ENCODE measurements at regions not wholly inside any gene's neighbourhood (a gene's known extent, or its start where the extent isn't known, plus 50 kb on each side); places are given as distances from the start of the nearest gene placed in this dataset.
"Not testable (repeated sequence)": the region's sequence is repeated elsewhere in the genome, so short reads cannot be mapped to it uniquely, and the experiment has no call there.

GRCh38 chr4:72777436-72777835 lies 208.4 kb upstream of the ADAMTS3 start:
- Histone ChIP-seq H3K4me1 (ENCODE audit: control insufficient read depth, insufficient read depth, low read length) (no peaks in the 10 kb centered on the region), H3K9me3 (ENCODE audit: control insufficient read depth, insufficient read depth, low read length) (no peaks in the 10 kb centered on the region), H3K27ac (ENCODE audit: low read depth, low read length) (no peak overlapping the region), H3K4me3 (ENCODE audit: low read depth, low read length) (no peak overlapping the region), H3K36me3 (ENCODE audit: control insufficient read depth, insufficient read depth, low read length) (no peaks in the 10 kb centered on the region), H3K27me3 (ENCODE audit: control insufficient read depth, insufficient read depth, low read length) (no peaks in the 10 kb centered on the region)
- DNase-seq (ENCODE audit: low read depth in 4 of 6, low spot score in 6 of 6) = no peak
- WGBS (ENCODE audit: insufficient coverage) = 93% methylated on average over 2 of the region's 6 CpGs

- H3K27me3 ChIP-seq (ENCODE audit: control insufficient read depth, insufficient read depth, low read length) = no peaks in the 10 kb centered on the region
- no peaks in the 10 kb centered on the region for H3K36me3 ChIP-seq (ENCODE audit: control insufficient read depth, insufficient read depth, low read length)
- H3K4me3 ChIP-seq (ENCODE audit: low read depth, low read length) = no peak overlapping the region
- no peak for DNase-seq (ENCODE audit: low read depth in 4 of 6, low spot score in 6 of 6)
- no peaks in the 10 kb centered on the region for H3K9me3 ChIP-seq (ENCODE audit: control insufficient read depth, insufficient read depth, low read length)
- no peaks in the 10 kb centered on the region for H3K4me1 ChIP-seq (ENCODE audit: control insufficient read depth, insufficient read depth, low read length)
- no peak overlapping the region for H3K27ac ChIP-seq (ENCODE audit: low read depth, low read length)
Measured at GRCh38 chr4:72770708-72771107, 201.7 kb upstream of the ADAMTS3 start.

- Histone ChIP-seq H3K36me3 (ENCODE audit: control insufficient read depth, insufficient read depth, low read length) (no peaks in the 10 kb centered on the region), H3K4me1 (ENCODE audit: control insufficient read depth, insufficient read depth, low read length) (no peaks in the 10 kb centered on the region), H3K27ac (ENCODE audit: low read depth, low read length) (no peak overlapping the region), H3K27me3 (ENCODE audit: control insufficient read depth, insufficient read depth, low read length) (no peaks in the 10 kb centered on the region), H3K9me3 (ENCODE audit: control insufficient read depth, insufficient read depth, low read length) (no peaks in the 10 kb centered on the region), H3K4me3 (ENCODE audit: low read depth, low read length) (no peak overlapping the region)
- DNase-seq (ENCODE audit: low read depth in 4 of 6, low spot score in 6 of 6) = peak in 2 of 6 donors; percentile 55 to 89
- WGBS (ENCODE audit: insufficient coverage) = 67% methylated on average over 1 of the region's 2 CpGs
Measured at GRCh38 chr4:72768364-72768763, 199.3 kb upstream of the ADAMTS3 start.

GRCh38 chr4:72767618-72768302 lies 198.7 kb upstream of the ADAMTS3 start:
- 100% methylated on average over 1 of the region's 4 CpGs for WGBS (ENCODE audit: insufficient coverage)

GRCh38 chr4:72765788-72766187 lies 196.8 kb upstream of the ADAMTS3 start:
- WGBS (ENCODE audit: insufficient coverage) = 96% methylated on average over 16 of the region's 19 CpGs
- not testable (repeated sequence) for H3K4me3 ChIP-seq (ENCODE audit: low read depth, low read length); H3K4me1 ChIP-seq (ENCODE audit: control insufficient read depth, insufficient read depth, low read length); H3K36me3 ChIP-seq (ENCODE audit: control insufficient read depth, insufficient read depth, low read length); H3K9me3 ChIP-seq (ENCODE audit: control insufficient read depth, insufficient read depth, low read length); H3K27me3 ChIP-seq (ENCODE audit: control insufficient read depth, insufficient read depth, low read length); DNase-seq (ENCODE audit: low read depth in 4 of 6, low spot score in 6 of 6); H3K27ac ChIP-seq (ENCODE audit: low read depth, low read length)

More at GRCh38 chr4:72767618-72768302, 198.7 kb upstream of the ADAMTS3 start:
- Histone ChIP-seq H3K27me3 (ENCODE audit: control insufficient read depth, insufficient read depth, low read length) (no peaks in the 10 kb centered on the region), H3K27ac (ENCODE audit: low read depth, low read length) (no peak overlapping the region), H3K36me3 (ENCODE audit: control insufficient read depth, insufficient read depth, low read length) (no peaks in the 10 kb centered on the region), H3K4me1 (ENCODE audit: control insufficient read depth, insufficient read depth, low read length) (no peaks in the 10 kb centered on the region), H3K4me3 (ENCODE audit: low read depth, low read length) (no peak overlapping the region), H3K9me3 (ENCODE audit: control insufficient read depth, insufficient read depth, low read length) (no peaks in the 10 kb centered on the region)
- DNase-seq (ENCODE audit: low read depth in 4 of 6, low spot score in 6 of 6) = peak in 1 of 6 donors; percentile 9

GRCh38 chr4:72761368-72762038 lies 192.5 kb upstream of the ADAMTS3 start:
- Histone ChIP-seq H3K4me1 (ENCODE audit: control insufficient read depth, insufficient read depth, low read length) (no peaks in the 10 kb centered on the region), H3K4me3 (ENCODE audit: low read depth, low read length) (no peak overlapping the region), H3K27me3 (ENCODE audit: control insufficient read depth, insufficient read depth, low read length) (no peaks in the 10 kb centered on the region), H3K36me3 (ENCODE audit: control insufficient read depth, insufficient read depth, low read length) (no peaks in the 10 kb centered on the region), H3K27ac (ENCODE audit: low read depth, low read length) (no peak overlapping the region), H3K9me3 (ENCODE audit: control insufficient read depth, insufficient read depth, low read length) (no peaks in the 10 kb centered on the region)
- 82% methylated on average over 2 of the region's 5 CpGs for WGBS (ENCODE audit: insufficient coverage)
- peak in 2 of 6 donors; percentile 41 to 89 for DNase-seq (ENCODE audit: low read depth in 4 of 6, low spot score in 6 of 6)

GRCh38 chr4:72753414-72753813 lies 184.4 kb upstream of the ADAMTS3 start:
- not testable (repeated sequence) for H3K4me1 ChIP-seq (ENCODE audit: control insufficient read depth, insufficient read depth, low read length); DNase-seq (ENCODE audit: low read depth in 4 of 6, low spot score in 6 of 6); H3K36me3 ChIP-seq (ENCODE audit: control insufficient read depth, insufficient read depth, low read length); H3K27me3 ChIP-seq (ENCODE audit: control insufficient read depth, insufficient read depth, low read length); H3K27ac ChIP-seq (ENCODE audit: low read depth, low read length); H3K9me3 ChIP-seq (ENCODE audit: control insufficient read depth, insufficient read depth, low read length); H3K4me3 ChIP-seq (ENCODE audit: low read depth, low read length)

GRCh38 chr4:72744103-72744725 lies 175.2 kb upstream of the ADAMTS3 start:
- no peaks in the 10 kb centered on the region for H3K27me3 ChIP-seq (ENCODE audit: control insufficient read depth, insufficient read depth, low read length)
- no peaks in the 10 kb centered on the region for H3K9me3 ChIP-seq (ENCODE audit: control insufficient read depth, insufficient read depth, low read length)
- no peaks in the 10 kb centered on the region for H3K4me1 ChIP-seq (ENCODE audit: control insufficient read depth, insufficient read depth, low read length)
- DNase-seq (ENCODE audit: low read depth in 4 of 6, low spot score in 6 of 6) = peak in 2 of 6 donors; percentile 6 to 52
- H3K4me3 ChIP-seq (ENCODE audit: low read depth, low read length) = no peak overlapping the region
- H3K36me3 ChIP-seq (ENCODE audit: control insufficient read depth, insufficient read depth, low read length) = no peaks in the 10 kb centered on the region
- 100% methylated on average over 1 of the region's 1 CpG for WGBS (ENCODE audit: insufficient coverage)
- H3K27ac ChIP-seq (ENCODE audit: low read depth, low read length) = no peak overlapping the region

GRCh38 chr4:72743078-72743477 lies 174.1 kb upstream of the ADAMTS3 start:
- H3K4me3 ChIP-seq (ENCODE audit: low read depth, low read length) = no peak overlapping the region
- DNase-seq (ENCODE audit: low read depth in 4 of 6, low spot score in 6 of 6) = no peak
- no peaks in the 10 kb centered on the region for H3K36me3 ChIP-seq (ENCODE audit: control insufficient read depth, insufficient read depth, low read length)
- no peaks in the 10 kb centered on the region for H3K4me1 ChIP-seq (ENCODE audit: control insufficient read depth, insufficient read depth, low read length)
- WGBS (ENCODE audit: insufficient coverage) = no CpG with 5 or more reads among the region's 2 CpGs
- no peaks in the 10 kb centered on the region for H3K9me3 ChIP-seq (ENCODE audit: control insufficient read depth, insufficient read depth, low read length)
- no peaks in the 10 kb centered on the region for H3K27me3 ChIP-seq (ENCODE audit: control insufficient read depth, insufficient read depth, low read length)
- H3K27ac ChIP-seq (ENCODE audit: low read depth, low read length) = no peak overlapping the region

- H3K36me3 ChIP-seq (ENCODE audit: control insufficient read depth, insufficient read depth, low read length) = no peaks in the 10 kb centered on the region
- H3K4me1 ChIP-seq (ENCODE audit: control insufficient read depth, insufficient read depth, low read length) = no peaks in the 10 kb centered on the region
- no peaks in the 10 kb centered on the region for H3K27me3 ChIP-seq (ENCODE audit: control insufficient read depth, insufficient read depth, low read length)
- no peak overlapping the region for H3K4me3 ChIP-seq (ENCODE audit: low read depth, low read length)
- no peak for DNase-seq (ENCODE audit: low read depth in 4 of 6, low spot score in 6 of 6)
- no peaks in the 10 kb centered on the region for H3K9me3 ChIP-seq (ENCODE audit: control insufficient read depth, insufficient read depth, low read length)
- 100% methylated on average over 1 of the region's 2 CpGs for WGBS (ENCODE audit: insufficient coverage)
- no peak overlapping the region for H3K27ac ChIP-seq (ENCODE audit: low read depth, low read length)
Measured at GRCh38 chr4:72715299-72715698, 146.3 kb upstream of the ADAMTS3 start.

Data from spinal cord (tissue), 9 donors.